Upper lobe of left lung (tissue), 6 donors: ENCODE measurements at regions not wholly inside any gene's neighbourhood (a gene's known extent, or its start where the extent isn't known, plus 50 kb on each side); places are given as distances from the start of the nearest gene placed in this dataset.

Experiments used
- ATAC-seq, 2 donors: fragments of 200-7000 bp; cut with Tn5 transposase; one replicate each; pipeline ENCODE4 v1.9.1; 2022; ENCODE audit warnings: mild to moderate bottlenecking in 2 of 2, moderate library complexity in 2 of 2; ENCODE audit not compliant: low FRiP score in 2 of 2
- DNase-seq, 2 donors: peaks; one replicate each; pipeline ENCODE4 v3.0.0-alpha.2; 2019 to 2020
- H3K27ac ChIP-seq, 4 donors: fragments of 200-600 bp; sonication (generic); one replicate each; pipeline ENCODE4 v1.5.1; 2016 to 2019
- H3K27me3 ChIP-seq, 4 donors: fragments of 200-600 bp; sonication (generic); one replicate each; pipeline ENCODE4 v1.5.1; 2017 to 2019
- H3K36me3 ChIP-seq, 4 donors: fragments of 200-600 bp; sonication (generic); one replicate each; pipeline ENCODE4 v1.5.1; 2016 to 2019
- H3K4me1 ChIP-seq, 4 donors: fragments of 200-600 bp; sonication (generic); one replicate each; pipeline ENCODE4 v1.5.1; 2018 to 2019
- H3K4me3 ChIP-seq, 4 donors: fragments of 200-600 bp; sonication (generic); one replicate each; pipeline ENCODE4 v1.5.1; 2017 to 2019; ENCODE audit warnings: mild to moderate bottlenecking in 2 of 4, moderate library complexity in 1 of 4
- H3K9me3 ChIP-seq, 4 donors: fragments of 200-600 bp; sonication (generic); one replicate each; pipeline ENCODE4 v1.5.1; 2018 to 2019
- CTCF ChIP-seq, 6 experiments: fragments of 450-650 bp in 4 of 6; fragments of 200-600 bp in 2 of 6; sonication (generic) in 2 of 6; IDR thresholded peaks; one replicate each; pipeline ENCODE4 v1.5.1; 2016 to 2019; ENCODE audit warnings: antibody characterized with exemption in 6 of 6
- EP300 ChIP-seq, 4 donors: sonication (generic); formaldehyde crosslinking; IDR thresholded peaks; one replicate each; pipeline ENCODE4 v1.5.1; 2017; ENCODE audit warnings: antibody characterized with exemption in 4 of 4, control low read depth in 2 of 4
- POLR2A ChIP-seq, 4 donors: fragments of 450-650 bp; IDR thresholded peaks; one replicate each; pipeline ENCODE4 v1.5.1; 2016 to 2017; ENCODE audit warnings: antibody characterized with exemption in 4 of 4, mild to moderate bottlenecking in 2 of 4
- POLR2AphosphoS5 ChIP-seq, 2 donors: sonication (generic); formaldehyde crosslinking; IDR thresholded peaks; one replicate each; pipeline ENCODE4 v1.5.1; 2017; ENCODE audit warnings: antibody characterized with exemption in 2 of 2
- WGBS, 2 donors: methylation state at CpG; one replicate each; pipeline ENCODE4 v1.1.5; 2017 to 2018; 5-methylcytosine and 5-hydroxymethylcytosine counted together
- donor health status: DM: no; HTN: no; CAD: no; lungs with moderate emphysema.
- donor health status: DM: no; HTN: yes; CAD: no; lungs with severe emphysema.

GRCh38 chr5:27434335-27434734 lies 395.9 kb upstream of the CDH9 start:
- ATAC-seq (no peak), DNase-seq (no peak)
- H3K9me3 ChIP-seq: no peaks in the 10 kb centered on the region
- no peak overlapping the region for H3K27ac ChIP-seq
- H3K27me3 ChIP-seq: no peaks in the 10 kb centered on the region
- no peaks in the 10 kb centered on the region for H3K36me3 ChIP-seq
- no peak overlapping the region for H3K4me3 ChIP-seq
- WGBS, 2 donors: 69 to 75% methylated on average over 4 of the region's 4 CpGs
- no peaks in the 10 kb centered on the region for H3K4me1 ChIP-seq
- TF ChIP-seq POLR2A (IDR thresholded peaks at IDR 0.05): no peak
- no peak for TF ChIP-seq EP300 (IDR thresholded peaks at IDR 0.05)
- TF ChIP-seq CTCF (IDR thresholded peaks at IDR 0.05): no peak
- no peak for TF ChIP-seq POLR2AphosphoS5 (IDR thresholded peaks at IDR 0.05)

GRCh38 chr5:27414099-27414498 lies 375.7 kb upstream of the CDH9 start:
- TF ChIP-seq CTCF (IDR thresholded peaks at IDR 0.05): no peak
- TF ChIP-seq POLR2A (IDR thresholded peaks at IDR 0.05): no peak
- TF ChIP-seq EP300 (IDR thresholded peaks at IDR 0.05): no peak
- no peak for TF ChIP-seq POLR2AphosphoS5 (IDR thresholded peaks at IDR 0.05)
- DNase-seq (no peak), ATAC-seq (no peak)
- Histone ChIP-seq H3K4me3 (no peak overlapping the region), H3K4me1 (no peaks in the 10 kb centered on the region), H3K9me3 (peaks cover 0 to 8% (median 0%) of the 10 kb centered on the region in 4 donors), H3K36me3 (no peaks in the 10 kb centered on the region), H3K27me3 (no peaks in the 10 kb centered on the region), H3K27ac (no peak overlapping the region)
- WGBS, 2 donors: 77 to 81% methylated on average over 1 of the region's 1 CpG

- H3K27me3 ChIP-seq: no peaks in the 10 kb centered on the region
- H3K27ac ChIP-seq: no peak overlapping the region
- no peaks in the 10 kb centered on the region for H3K36me3 ChIP-seq
- WGBS, 2 donors: 86 to 95% methylated on average over 1 of the region's 1 CpG
- no peak for DNase-seq
- TF ChIP-seq CTCF (IDR thresholded peaks at IDR 0.05) (no peak), POLR2A (IDR thresholded peaks at IDR 0.05) (no peak), POLR2AphosphoS5 (IDR thresholded peaks at IDR 0.05) (no peak), EP300 (IDR thresholded peaks at IDR 0.05) (no peak)
- no peaks in the 10 kb centered on the region for H3K4me1 ChIP-seq
- H3K9me3 ChIP-seq: peaks cover 0 to 8% (median 0%) of the 10 kb centered on the region in 4 donors
- no peak for ATAC-seq
- H3K4me3 ChIP-seq: no peak overlapping the region
Measured at GRCh38 chr5:27412384-27412783, 374.0 kb upstream of the CDH9 start.

GRCh38 chr5:27406020-27406419 lies 367.6 kb upstream of the CDH9 start:
- H3K4me3 ChIP-seq: no peak overlapping the region
- DNase-seq (no peak), ATAC-seq (no peak)
- H3K36me3 ChIP-seq: no peaks in the 10 kb centered on the region
- no peak for TF ChIP-seq EP300 (IDR thresholded peaks at IDR 0.05)
- TF ChIP-seq POLR2A (IDR thresholded peaks at IDR 0.05): no peak
- TF ChIP-seq POLR2AphosphoS5 (IDR thresholded peaks at IDR 0.05): no peak
- no peak for TF ChIP-seq CTCF (IDR thresholded peaks at IDR 0.05)
- H3K9me3 ChIP-seq: no peaks in the 10 kb centered on the region
- WGBS, 2 donors: 74 to 81% methylated on average over 1 of the region's 1 CpG
- no peak overlapping the region for H3K27ac ChIP-seq
- H3K4me1 ChIP-seq: no peaks in the 10 kb centered on the region
- H3K27me3 ChIP-seq: no peaks in the 10 kb centered on the region

GRCh38 chr5:27403243-27403882 lies 365.0 kb upstream of the CDH9 start:
- no peak overlapping the region for H3K4me3 ChIP-seq
- H3K4me1 ChIP-seq: no peaks in the 10 kb centered on the region
- no peak overlapping the region for H3K27ac ChIP-seq
- no peaks in the 10 kb centered on the region for H3K27me3 ChIP-seq
- no peak for DNase-seq
- 72 to 75% methylated on average over 5 of the region's 5 CpGs for WGBS, 2 donors
- no peaks in the 10 kb centered on the region for H3K36me3 ChIP-seq
- H3K9me3 ChIP-seq: no peaks in the 10 kb centered on the region
- TF ChIP-seq POLR2A (IDR thresholded peaks at IDR 0.05) (no peak), EP300 (IDR thresholded peaks at IDR 0.05) (no peak), CTCF (IDR thresholded peaks at IDR 0.05) (no peak), POLR2AphosphoS5 (IDR thresholded peaks at IDR 0.05) (no peak)
- ATAC-seq: no peak
